T-cell (primary cell): ENCODE measurements at regions not wholly inside any gene's neighbourhood (a gene's known extent, or its start where the extent isn't known, plus 50 kb on each side); places are given as distances from the start of the nearest gene placed in this dataset.

ENCODE experiments used
- ATAC-seq, 4 experiments: fragments of 200-7000 bp in 3 of 4; fragments of 150-1000 bp in 1 of 4; cut with Tn5 transposase; replicated peaks in 1 of 4; 1 replicate in 3 of 4; 2 replicates in 1 of 4; pipeline ENCODE4 v1.10.0; 2021; ENCODE audit warnings: moderate library complexity in 3 of 4, mild to moderate bottlenecking in 2 of 4, moderate number of reproducible peaks in 1 of 4
- CTCF ChIA-PET, 2 donors: fragments of 300-600 bp; sonication (Branson Sonifier 250); formaldehyde crosslinking; loops; one replicate each; lab custom pipeline; 2022; ENCODE audit warnings: antibody characterized with exemption in 2 of 2; lab: Charles Lee
- POLR2A ChIA-PET, 2 donors: fragments of 300-600 bp; sonication (Branson Sonifier 250); formaldehyde crosslinking; loops; one replicate each; lab custom pipeline; 2022; ENCODE audit warnings: antibody characterized with exemption in 2 of 2; lab: Charles Lee
- DNase-seq, 35 experiments: peaks; one replicate each; pipeline versions ENCODE4 v3.0.0 to v3.0.0-alpha.2; 2013 to 2023
- H3K27ac ChIP-seq: one replicate; pipeline ENCODE4 v1.5.1; 2013; ENCODE audit warnings: low read length
- H3K27me3 ChIP-seq, 2 experiments: replicated peaks in 1 of 2; 1 replicate in 1 of 2; 2 replicates in 1 of 2; pipeline versions ENCODE4 v1.6.1 to v1.7.0; 2013; ENCODE audit warnings: low read length in 1 of 2, mixed read lengths in 1 of 2; ENCODE audit not compliant: control insufficient read depth in 2 of 2, insufficient read depth in 2 of 2; ENCODE audit errors: extremely low read depth in 1 of 2
- H3K36me3 ChIP-seq, 2 donors: 1 replicate in 1 of 2; 2 replicates in 1 of 2; pipeline versions ENCODE4 v1.6.1 to v1.7.0; 2013; ENCODE audit warnings: low read length in 1 of 2; ENCODE audit not compliant: control insufficient read depth in 2 of 2, insufficient read depth in 1 of 2; ENCODE audit errors: extremely low read depth in 1 of 2
- H3K4me1 ChIP-seq, 2 experiments: 1 replicate in 1 of 2; 2 replicates in 1 of 2; pipeline versions ENCODE4 v1.6.1 to v1.7.0; 2013; ENCODE audit warnings: low read length in 2 of 2, mixed read lengths in 1 of 2; ENCODE audit not compliant: insufficient read depth in 2 of 2, control insufficient read depth in 1 of 2; ENCODE audit errors: extremely low read depth in 1 of 2
- H3K4me3 ChIP-seq, 2 donors: 1 replicate in 1 of 2; 2 replicates in 1 of 2; pipeline versions ENCODE4 v1.5.1 to v1.7.0; 2013; ENCODE audit warnings: mild to moderate bottlenecking in 2 of 2, low read length in 1 of 2, moderate library complexity in 1 of 2; ENCODE audit not compliant: control insufficient read depth in 1 of 2; ENCODE audit errors: extremely low read depth in 1 of 2
- H3K9me3 ChIP-seq: 2 replicates; pipeline ENCODE4 v1.7.0; 2013
- H3K27ac Mint-ChIP-seq, 2 donors: one replicate each; pipeline ENCODE4 v1.8.0; 2020 to 2021; ENCODE audit warnings: mild to moderate bottlenecking in 2 of 2, mixed read lengths in 2 of 2
- H3K27me3 Mint-ChIP-seq, 2 donors: one replicate each; pipeline ENCODE4 v1.8.0; 2021 to 2022; ENCODE audit warnings: mixed read lengths in 2 of 2
- H3K36me3 Mint-ChIP-seq: one replicate; pipeline ENCODE4 v1.8.0; 2021; ENCODE audit warnings: mixed read lengths
- H3K4me1 Mint-ChIP-seq, 3 donors: one replicate each; pipeline ENCODE4 v1.8.0; 2020 to 2022; ENCODE audit warnings: mixed read lengths in 3 of 3, mild to moderate bottlenecking in 1 of 3
- H3K4me3 Mint-ChIP-seq, 3 donors: one replicate each; pipeline ENCODE4 v1.8.0; 2020 to 2022; ENCODE audit warnings: mild to moderate bottlenecking in 3 of 3, mixed read lengths in 3 of 3, moderate library complexity in 3 of 3
- H3K9me3 Mint-ChIP-seq, 3 donors: one replicate each; pipeline ENCODE4 v1.8.0; 2020 to 2022; ENCODE audit warnings: mixed read lengths in 3 of 3
- WGBS: methylation state at CpG from one replicate; pipeline ENCODE4 v1.1.5; 2013; ENCODE audit warnings: missing lambda C conversion rate; ENCODE audit not compliant: insufficient coverage; 5-methylcytosine and 5-hydroxymethylcytosine counted together

DNA sequence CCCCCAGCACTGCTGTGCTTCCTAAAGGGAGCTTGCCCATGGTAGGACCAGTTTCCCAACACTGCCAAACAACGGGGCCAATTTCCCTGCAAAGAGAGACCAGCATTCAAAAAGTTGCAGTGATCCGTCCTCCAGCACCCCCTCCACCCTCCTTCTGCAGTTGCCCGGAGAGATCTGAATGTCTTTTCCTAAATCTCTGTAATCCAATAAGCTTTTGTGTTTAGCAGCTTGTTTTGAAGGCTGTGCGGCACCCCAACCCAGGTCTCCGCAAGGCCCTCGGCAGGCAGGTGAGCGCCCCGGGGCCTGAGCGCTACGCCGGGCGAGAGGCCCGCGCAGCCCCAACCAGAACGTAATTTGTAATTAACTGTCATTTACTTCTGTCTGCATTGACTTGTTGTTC is 366.9 kb upstream of the IRX2 start:
- CTCF ChIA-PET: no interaction called here
- no peaks in the 10 kb centered on the region for H3K4me1 Mint-ChIP-seq
- H3K4me3 ChIP-seq: no peak overlapping the region
- no peak overlapping the region for H3K27ac Mint-ChIP-seq
- POLR2A ChIA-PET: no interaction called here
- no peak overlapping the region for H3K4me3 Mint-ChIP-seq
- no peaks in the 10 kb centered on the region for H3K4me1 ChIP-seq
- H3K9me3 ChIP-seq: no peaks in the 10 kb centered on the region
- peaks cover 34 to 43% of the 10 kb centered on the region in 2 donors for H3K27me3 Mint-ChIP-seq
- DNase-seq: no peak
- peaks cover 0 to 4% (median 3%) of the 10 kb centered on the region in 3 donors for H3K9me3 Mint-ChIP-seq
- H3K27me3 ChIP-seq: peaks cover 12 to 29% of the 10 kb centered on the region in 2 experiments
- H3K36me3 ChIP-seq: no peaks in the 10 kb centered on the region
- H3K36me3 Mint-ChIP-seq: no peaks in the 10 kb centered on the region
- 26% methylated on average over 12 of the region's 15 CpGs for WGBS
- no peak overlapping the region for H3K27ac ChIP-seq
- ATAC-seq: no peak

DNA sequence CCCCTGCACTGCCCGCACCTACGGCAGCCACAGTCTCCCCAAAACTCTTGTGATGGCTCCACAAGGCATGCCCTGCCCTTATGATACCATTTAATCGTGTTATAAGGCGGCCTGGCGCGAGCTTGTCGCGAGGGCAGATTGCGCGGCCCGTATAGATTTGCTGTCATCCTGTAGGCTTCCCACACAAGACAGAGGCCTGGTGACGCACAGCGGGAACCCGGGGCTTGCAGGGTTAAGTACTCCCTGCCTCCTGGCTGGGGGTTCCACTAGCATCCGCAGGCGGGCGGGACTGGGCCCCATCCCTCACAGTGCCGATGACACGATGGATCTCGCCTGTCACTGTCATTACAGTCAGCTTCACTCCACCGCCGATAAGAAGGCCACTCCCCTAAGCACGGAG is 364.9 kb upstream of the IRX2 start:
- peaks cover 30 to 34% of the 10 kb centered on the region in 2 donors for H3K27me3 Mint-ChIP-seq

DNA sequence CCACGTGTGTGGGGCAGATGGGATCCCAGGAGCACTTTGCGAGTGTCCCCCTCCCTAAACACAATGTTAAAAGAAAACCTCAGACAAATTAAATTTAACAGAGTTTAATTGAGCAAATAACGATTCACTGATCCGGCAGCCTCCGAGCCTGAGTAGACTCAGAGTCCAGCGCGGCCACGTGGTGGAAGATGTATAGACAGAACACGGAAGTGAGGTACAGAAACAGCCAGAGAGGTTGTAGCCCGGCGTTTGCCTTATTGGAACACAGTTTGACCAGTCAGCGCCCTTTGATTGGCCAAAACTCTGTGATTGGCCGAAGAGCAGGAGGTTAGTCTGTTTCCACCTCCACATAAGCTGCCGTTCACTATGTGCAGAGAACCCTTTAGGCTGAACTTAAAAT is 363.0 kb upstream of the IRX2 start:
- Mint-ChIP-seq H3K4me3 (no peak overlapping the region), H3K9me3 (peaks cover 0 to 8% (median 7%) of the 10 kb centered on the region in 3 donors), H3K36me3 (no peaks in the 10 kb centered on the region), H3K27ac (no peak overlapping the region), H3K4me1 (no peaks in the 10 kb centered on the region), H3K27me3 (peaks cover 29 to 30% of the 10 kb centered on the region in 2 donors)
- H3K9me3 ChIP-seq: no peaks in the 10 kb centered on the region
- ATAC-seq (no peak), DNase-seq (no peak)
- no peaks in the 10 kb centered on the region for H3K4me1 ChIP-seq
- no peaks in the 10 kb centered on the region for H3K36me3 ChIP-seq
- ChIA-PET POLR2A (no interaction called here), CTCF (no interaction called here)
- 96% methylated on average over 9 of the region's 14 CpGs for WGBS
- H3K27me3 ChIP-seq: peaks cover 4 to 11% of the 10 kb centered on the region in 2 experiments
- no peak overlapping the region for H3K27ac ChIP-seq
- no peak overlapping the region for H3K4me3 ChIP-seq

More for the DNA sequence above, 364.9 kb upstream of the IRX2 start:
- Mint-ChIP-seq H3K36me3 (no peaks in the 10 kb centered on the region), H3K4me3 (no peak overlapping the region), H3K4me1 (no peaks in the 10 kb centered on the region), H3K9me3 (peaks cover 0 to 4% (median 3%) of the 10 kb centered on the region in 3 donors), H3K27ac (no peak overlapping the region)
- Histone ChIP-seq H3K27ac (no peak overlapping the region), H3K27me3 (peaks cover 10 to 23% of the 10 kb centered on the region in 2 experiments), H3K4me1 (no peaks in the 10 kb centered on the region), H3K4me3 (no peak overlapping the region), H3K36me3 (no peaks in the 10 kb centered on the region), H3K9me3 (no peaks in the 10 kb centered on the region)
- ATAC-seq (no peak), DNase-seq (no peak)
- POLR2A ChIA-PET: no interaction called here
- WGBS: 17% methylated on average over 22 of the region's 23 CpGs
- CTCF ChIA-PET: no interaction called here

DNA sequence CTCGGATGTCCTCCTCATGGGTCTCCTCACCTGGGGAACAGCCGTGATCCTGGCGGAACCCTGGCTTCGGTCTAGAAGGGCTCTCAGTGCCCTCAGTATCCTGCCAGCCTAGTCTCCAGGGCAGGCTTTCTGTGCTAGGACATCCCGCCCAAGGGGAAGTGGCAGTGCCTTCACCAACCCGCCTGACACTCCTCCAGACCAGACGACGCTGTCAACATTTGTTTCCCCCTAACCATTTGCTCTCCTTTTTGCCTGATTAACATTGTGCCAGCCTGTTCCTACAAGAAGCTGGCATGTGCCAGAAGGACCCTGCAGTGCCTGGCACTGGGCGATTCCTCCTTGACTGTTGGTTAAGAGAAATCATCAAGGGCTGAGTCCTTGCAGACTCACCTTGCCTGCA is 358.9 kb upstream of the IRX2 start:
- H3K9me3 ChIP-seq: no peaks in the 10 kb centered on the region
- ChIA-PET CTCF (no interaction called here), POLR2A (no interaction called here)
- Mint-ChIP-seq H3K9me3 (peaks cover 0 to 8% (median 3%) of the 10 kb centered on the region in 3 donors), H3K4me3 (no peak overlapping the region), H3K36me3 (no peaks in the 10 kb centered on the region), H3K27ac (no peak overlapping the region), H3K27me3 (peaks cover 18 to 28% of the 10 kb centered on the region in 2 donors), H3K4me1 (no peaks in the 10 kb centered on the region)
- peaks cover 0 to 13% of the 10 kb centered on the region in 2 experiments for H3K27me3 ChIP-seq
- no peak overlapping the region for H3K4me3 ChIP-seq
- no peaks in the 10 kb centered on the region for H3K4me1 ChIP-seq
- 81% methylated on average over 8 of the region's 9 CpGs for WGBS
- ATAC-seq (no peak), DNase-seq (no peak)
- H3K27ac ChIP-seq: no peak overlapping the region
- H3K36me3 ChIP-seq: no peaks in the 10 kb centered on the region

DNA sequence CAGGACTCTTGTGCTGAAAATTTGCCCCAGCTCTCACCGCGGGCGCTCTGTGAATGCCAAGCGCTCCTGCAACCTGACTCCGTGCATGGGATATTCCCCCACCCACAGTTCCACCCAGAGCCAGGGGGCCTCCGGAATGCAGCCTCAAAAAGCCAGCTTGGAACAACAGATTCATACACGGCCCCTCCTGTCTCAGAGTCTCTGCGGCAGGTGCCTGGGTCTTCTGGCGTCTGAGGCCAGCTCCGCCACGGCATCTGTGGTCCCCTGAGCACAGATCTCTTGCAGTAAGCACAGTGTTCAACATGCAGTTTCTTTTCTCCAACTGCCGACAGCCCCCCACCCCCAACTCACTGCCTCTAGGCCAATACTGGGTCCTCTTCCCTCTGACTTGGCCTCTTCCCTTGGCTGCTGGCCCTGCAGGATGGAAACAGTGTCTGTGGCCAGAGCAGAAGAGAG is 355.7 kb upstream of the IRX2 start:
- Histone ChIP-seq H3K27ac (no peak overlapping the region), H3K9me3 (no peaks in the 10 kb centered on the region), H3K4me3 (no peak overlapping the region), H3K4me1 (no peaks in the 10 kb centered on the region), H3K36me3 (no peaks in the 10 kb centered on the region), H3K27me3 (peaks cover 0 to 24% of the 10 kb centered on the region in 2 experiments)
- H3K9me3 Mint-ChIP-seq: peaks cover 0 to 8% (median 3%) of the 10 kb centered on the region in 3 donors
- POLR2A ChIA-PET: no interaction called here
- peaks cover 32 to 35% of the 10 kb centered on the region in 2 donors for H3K27me3 Mint-ChIP-seq
- ATAC-seq (no peak), DNase-seq (no peak)
- no peak overlapping the region for H3K4me3 Mint-ChIP-seq
- H3K36me3 Mint-ChIP-seq: no peaks in the 10 kb centered on the region
- WGBS: 47% methylated on average over 12 of the region's 12 CpGs
- CTCF ChIA-PET: no interaction called here
- no peaks in the 10 kb centered on the region for H3K4me1 Mint-ChIP-seq
- no peak overlapping the region for H3K27ac Mint-ChIP-seq

DNA sequence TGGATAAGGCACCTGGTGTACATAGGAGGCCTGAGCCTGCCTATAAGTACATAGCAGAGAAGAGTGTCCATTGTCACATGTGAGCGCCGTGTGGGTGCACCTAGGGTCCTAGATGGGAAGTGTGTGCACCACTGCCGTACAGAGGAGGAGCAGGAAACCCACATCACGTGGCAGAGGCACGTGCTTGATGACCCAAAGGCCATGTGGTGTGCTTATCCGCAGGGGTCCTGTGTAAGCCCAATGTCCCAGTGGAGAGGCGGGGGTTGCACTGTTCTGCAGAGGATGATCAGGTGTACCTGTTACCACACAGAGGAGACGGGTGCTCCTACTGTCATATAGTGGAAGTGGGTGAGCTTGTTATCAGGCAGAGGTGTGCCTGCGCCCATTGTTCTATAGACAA is 354.1 kb upstream of the IRX2 start:
- Mint-ChIP-seq H3K4me1 (no peaks in the 10 kb centered on the region), H3K27me3 (peaks cover 39 to 40% of the 10 kb centered on the region in 2 donors), H3K27ac (no peak overlapping the region), H3K36me3 (no peaks in the 10 kb centered on the region), H3K4me3 (no peak overlapping the region), H3K9me3 (peaks cover 0 to 7% (median 2%) of the 10 kb centered on the region in 3 donors)
- peaks cover 0 to 35% of the 10 kb centered on the region in 2 experiments for H3K27me3 ChIP-seq
- WGBS: 65% methylated on average over 8 of the region's 9 CpGs
- CTCF ChIA-PET: no interaction called here
- no peak overlapping the region for H3K27ac ChIP-seq
- H3K36me3 ChIP-seq: no peaks in the 10 kb centered on the region
- ATAC-seq (no peak), DNase-seq (no peak)
- no peak overlapping the region for H3K4me3 ChIP-seq
- no peaks in the 10 kb centered on the region for H3K9me3 ChIP-seq
- POLR2A ChIA-PET: no interaction called here
- no peaks in the 10 kb centered on the region for H3K4me1 ChIP-seq

DNA sequence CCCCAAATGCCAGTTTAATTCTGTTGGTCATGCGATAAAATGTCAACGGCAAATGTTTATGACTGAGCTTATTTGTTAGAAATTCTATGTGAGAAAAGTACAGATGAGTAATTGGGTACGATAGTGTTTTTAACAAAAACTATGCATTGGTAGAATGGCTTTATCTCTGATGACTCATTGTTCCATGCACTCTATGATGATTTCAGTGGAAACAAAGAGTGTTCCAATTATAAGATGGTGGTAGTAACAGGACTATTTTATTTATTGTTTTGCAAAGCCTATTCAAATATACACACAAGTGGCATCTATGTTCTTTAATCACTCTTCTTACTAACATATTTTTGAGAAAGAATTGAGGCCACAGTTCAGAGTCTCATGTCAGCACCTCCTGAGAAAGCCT is 353.7 kb upstream of the IRX2 start:
- ChIA-PET CTCF (no interaction called here), POLR2A (no interaction called here)
- H3K27ac Mint-ChIP-seq: no peak overlapping the region
- WGBS: 83% methylated on average over 1 of the region's 3 CpGs
- Histone ChIP-seq H3K27ac (no peak overlapping the region), H3K4me1 (no peaks in the 10 kb centered on the region), H3K4me3 (no peak overlapping the region), H3K36me3 (no peaks in the 10 kb centered on the region), H3K27me3 (peaks cover 0 to 35% of the 10 kb centered on the region in 2 experiments), H3K9me3 (no peaks in the 10 kb centered on the region)
- H3K4me1 Mint-ChIP-seq: no peaks in the 10 kb centered on the region
- H3K4me3 Mint-ChIP-seq: no peak overlapping the region
- peaks cover 39 to 40% of the 10 kb centered on the region in 2 donors for H3K27me3 Mint-ChIP-seq
- H3K36me3 Mint-ChIP-seq: no peaks in the 10 kb centered on the region
- ATAC-seq: no peak
- peaks cover 0 to 3% (median 0%) of the 10 kb centered on the region in 3 donors for H3K9me3 Mint-ChIP-seq
- no peak for DNase-seq
